DMS 273 (cell line): ENCODE measurements at regions not wholly inside any gene's neighbourhood (a gene's known extent, or its start where the extent isn't known, plus 50 kb on each side); places are given as distances from the start of the nearest gene placed in this dataset.
"Not testable (repeated sequence)": the region's sequence is repeated elsewhere in the genome, so short reads cannot be mapped to it uniquely, and the experiment has no call there.

ENCODE experiments used
- DNase-seq: peaks from one replicate; lab custom pipeline; 2025; ENCODE audit not compliant: unreplicated experiment; lab: John Stamatoyannopoulos, UW

DNA sequence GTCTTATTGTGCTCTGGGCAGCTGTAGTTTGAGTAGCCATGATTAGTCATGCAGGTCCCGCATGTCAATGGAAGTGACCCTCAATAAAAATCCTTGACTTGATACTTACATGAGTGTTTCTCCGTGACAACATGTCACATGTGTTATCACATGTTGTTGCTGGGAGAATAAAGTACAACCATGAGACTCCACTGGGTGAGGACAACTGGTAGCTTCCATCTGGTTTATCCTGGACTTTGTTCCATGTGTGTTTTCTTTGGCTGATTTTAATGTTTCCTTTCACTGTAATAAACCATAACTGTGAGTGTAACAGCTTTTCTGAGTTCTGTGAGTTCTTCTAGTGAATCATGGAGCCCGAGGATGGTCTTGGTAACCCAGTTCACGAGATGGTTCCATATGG is 63.1 kb upstream of the NDN start:
- DNase-seq, result no peak

DNA sequence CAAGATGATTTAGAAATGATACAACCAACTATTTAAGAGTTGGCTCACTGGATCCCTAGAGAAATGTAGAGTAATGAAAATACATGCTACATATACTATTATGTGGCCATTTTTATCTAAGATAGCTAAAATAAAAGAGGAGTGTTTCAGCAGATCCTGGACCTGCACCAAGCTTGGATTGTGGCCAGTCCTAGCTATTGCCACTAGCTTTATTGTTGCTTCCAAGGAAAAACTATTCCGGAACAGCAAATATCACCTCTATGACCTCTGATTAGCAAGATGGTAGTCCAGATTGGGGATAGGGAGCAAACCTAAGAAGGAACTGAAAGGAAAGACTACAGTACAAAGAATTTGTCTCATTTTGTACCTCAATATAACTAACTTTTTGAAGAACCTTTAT is 63.7 kb upstream of the NDN start:
- no peak for DNase-seq

DNA sequence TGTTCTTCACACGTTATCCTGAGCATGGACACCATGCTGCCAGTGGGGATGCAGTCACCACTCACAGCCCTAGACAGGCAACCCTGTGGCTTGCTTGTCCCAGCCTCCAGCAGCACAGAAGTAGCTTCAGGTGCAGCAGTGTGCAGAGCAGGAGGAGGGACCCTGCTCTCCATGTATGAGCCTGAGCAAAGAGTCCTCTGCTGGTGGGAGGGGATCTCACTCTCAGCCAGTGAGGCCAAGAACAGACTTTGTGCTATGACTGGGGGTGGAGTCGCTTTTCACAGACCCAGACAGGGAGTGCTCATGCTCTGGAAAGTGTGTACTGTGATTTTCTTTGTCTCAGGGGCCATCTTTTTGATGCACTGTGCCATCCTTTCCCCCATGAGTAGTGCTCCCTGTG is 66.1 kb upstream of the NDN start:
- no peak for DNase-seq

DNA sequence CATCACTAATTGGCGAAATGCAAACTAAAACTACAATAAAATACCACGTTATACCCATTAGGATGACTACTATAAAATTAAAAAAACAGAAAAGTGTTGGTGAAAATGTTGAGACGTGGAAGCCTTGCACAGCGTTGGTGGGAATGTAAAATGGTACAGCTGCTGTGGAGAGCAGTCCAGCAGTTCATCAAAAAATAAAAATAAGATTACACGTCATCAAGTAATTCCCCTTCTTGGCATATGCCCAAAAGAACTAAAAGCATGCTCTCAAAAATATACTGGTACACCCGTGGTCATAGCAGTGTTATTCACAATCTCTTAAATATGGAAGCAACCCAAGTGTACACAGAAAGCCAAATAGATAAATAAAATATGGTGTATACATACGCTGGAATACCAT is 71.8 kb upstream of the NDN start:
- DNase-seq, result no peak

GRCh38 chr15:23760024-23760423 is 72.9 kb upstream of the NDN start:
- DNase-seq, result no peak

- DNase-seq, result no peak
Measured at GRCh38 chr15:23761386-23761785, 74.3 kb upstream of the NDN start.

DNA sequence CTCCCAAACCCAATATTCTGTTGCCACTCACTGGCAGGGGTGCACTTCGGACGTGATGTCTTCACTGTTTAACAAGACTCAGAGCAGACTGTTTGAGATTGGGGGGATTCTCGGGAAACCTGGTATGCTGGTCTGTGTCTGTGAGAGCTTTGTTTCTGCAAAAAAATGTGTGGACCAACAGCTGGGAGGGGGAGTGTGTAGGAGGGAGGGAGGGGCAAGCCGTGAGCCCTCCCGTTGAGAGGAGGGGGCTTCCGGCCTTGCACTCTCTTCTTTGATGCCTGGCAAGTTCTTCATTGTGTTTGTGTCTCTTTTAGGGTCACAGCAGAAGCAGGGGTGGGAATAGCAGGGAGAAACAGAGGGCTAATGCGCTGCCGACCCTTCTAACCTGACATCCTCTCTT is 74.9 kb upstream of the NDN start:
- no peak for DNase-seq

DNA sequence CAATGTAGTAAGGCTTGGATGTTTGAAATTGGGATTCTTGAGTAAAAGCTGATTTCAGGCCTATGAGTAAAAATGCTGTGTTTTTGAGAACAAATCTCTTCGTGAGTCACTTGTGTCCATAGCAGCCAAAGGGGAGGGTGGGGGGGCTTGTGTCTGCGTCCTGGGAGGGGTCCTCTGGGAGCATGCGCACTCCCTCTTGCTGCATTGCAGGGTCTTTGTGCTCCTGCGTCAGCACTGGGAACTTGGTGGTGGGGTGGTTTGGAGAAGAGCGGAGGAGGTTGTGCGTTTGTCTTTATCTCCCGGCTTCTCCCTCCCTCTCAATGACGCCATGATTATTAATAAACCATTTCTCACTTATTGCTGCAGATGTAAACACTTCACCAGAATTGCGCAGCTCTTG is 75.9 kb upstream of the NDN start:
- no peak for DNase-seq

DNA sequence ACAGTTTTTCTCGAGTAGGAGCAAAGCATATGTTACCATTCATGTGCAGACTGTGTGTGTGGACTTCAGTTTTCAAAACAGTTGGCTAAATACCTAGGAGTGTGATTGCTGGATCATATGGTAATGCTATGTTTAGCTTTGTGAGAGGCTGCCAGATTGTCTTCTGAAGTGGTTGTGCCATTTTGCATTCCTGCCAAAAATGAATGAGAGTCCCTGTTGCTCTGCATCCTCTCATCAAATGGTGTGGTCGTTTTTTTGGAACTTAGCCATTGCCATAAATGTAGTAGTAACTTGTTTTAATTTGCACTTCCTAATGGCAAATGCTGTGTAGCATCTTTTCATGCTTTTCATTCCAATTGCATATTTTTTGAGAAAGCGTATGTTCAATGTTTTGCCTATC is 77.2 kb upstream of the NDN start:
- DNase-seq, result no peak

- DNase-seq, result no peak
Measured at GRCh38 chr15:23764716-23765115, 77.6 kb upstream of the NDN start.

DNA sequence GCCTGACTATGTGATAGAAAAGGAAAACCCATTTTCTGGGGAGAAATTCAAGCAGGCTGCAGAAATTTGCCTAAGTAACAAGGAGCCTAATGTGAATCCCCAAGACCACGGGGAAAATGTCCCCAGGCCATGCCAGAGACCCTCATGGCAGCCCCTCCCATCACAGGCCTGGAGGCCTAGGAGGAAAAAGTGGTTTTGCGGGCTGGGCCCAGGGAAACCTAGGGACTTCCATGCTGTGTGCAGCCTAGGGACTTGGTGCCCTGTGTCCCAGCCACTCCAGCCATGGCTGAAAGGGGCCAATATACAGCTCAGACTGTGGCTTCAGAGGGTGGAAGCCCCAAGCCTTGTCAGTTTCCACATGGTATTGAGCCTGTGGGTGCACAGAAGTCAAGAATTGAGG is 79.7 kb upstream of the NDN start:
- DNase-seq, result not testable (repeated sequence)

DNA sequence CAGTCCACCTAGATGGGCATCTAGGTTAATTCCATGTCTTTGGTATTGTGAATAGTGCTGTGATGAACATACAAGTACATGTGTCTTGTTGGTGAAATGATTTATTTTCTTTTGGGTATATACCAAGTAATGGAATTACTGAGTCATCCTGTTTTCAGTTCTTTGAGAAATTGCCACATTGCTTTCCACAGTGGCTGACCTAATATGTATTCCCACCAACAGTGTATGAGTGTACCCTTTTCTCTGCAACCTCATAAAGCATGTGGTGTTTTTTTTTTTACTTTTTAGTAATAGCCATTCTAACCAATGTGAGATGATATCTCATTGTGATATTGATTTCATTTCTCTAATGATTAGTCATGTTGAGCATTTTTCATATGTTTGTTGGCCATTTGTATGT is 86.0 kb upstream of the NDN start:
- no peak for DNase-seq

DNA sequence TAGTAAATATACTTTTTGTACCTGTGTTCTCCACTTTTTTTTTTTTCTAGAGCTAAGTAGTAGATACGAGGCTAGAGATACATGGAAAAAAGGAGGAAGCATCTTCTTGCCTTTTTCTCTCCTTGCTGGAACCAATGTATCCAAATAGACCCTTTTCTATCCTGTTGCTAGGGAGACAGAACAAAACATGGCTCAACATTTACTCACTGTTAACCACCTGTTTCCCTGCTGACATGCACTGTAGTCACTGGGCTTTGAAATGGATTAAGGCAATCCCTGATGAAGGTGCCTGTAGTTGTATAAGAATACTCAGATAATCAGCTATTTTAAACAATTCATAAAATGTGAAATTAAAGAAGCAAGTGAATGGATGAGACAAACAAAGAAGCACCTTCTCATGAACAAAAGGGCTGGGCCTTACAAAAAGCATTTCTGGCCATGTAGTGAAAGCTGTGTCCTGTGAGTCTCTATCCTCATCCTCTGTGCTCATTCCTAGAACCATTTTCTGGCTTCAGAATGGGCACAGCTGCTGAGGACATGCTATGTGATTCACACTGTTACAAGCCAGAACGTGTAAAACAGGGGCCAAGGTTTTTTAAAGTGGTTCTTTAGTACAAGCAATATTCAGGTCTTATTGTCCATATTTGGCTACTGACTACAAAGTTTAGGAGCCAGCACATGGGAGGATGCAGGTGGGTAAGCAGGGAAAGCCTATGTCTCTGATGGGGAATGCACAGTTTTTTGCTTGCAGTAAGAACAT is 100.4 kb upstream of the NDN start:
- DNase-seq, result no peak

- no peak for DNase-seq
Measured at GRCh38 chr15:23793191-23793680, 106.1 kb upstream of the NDN start.

GRCh38 chr15:23797747-23798446 is 110.8 kb upstream of the NDN start:
- DNase-seq, result no peak

DNA sequence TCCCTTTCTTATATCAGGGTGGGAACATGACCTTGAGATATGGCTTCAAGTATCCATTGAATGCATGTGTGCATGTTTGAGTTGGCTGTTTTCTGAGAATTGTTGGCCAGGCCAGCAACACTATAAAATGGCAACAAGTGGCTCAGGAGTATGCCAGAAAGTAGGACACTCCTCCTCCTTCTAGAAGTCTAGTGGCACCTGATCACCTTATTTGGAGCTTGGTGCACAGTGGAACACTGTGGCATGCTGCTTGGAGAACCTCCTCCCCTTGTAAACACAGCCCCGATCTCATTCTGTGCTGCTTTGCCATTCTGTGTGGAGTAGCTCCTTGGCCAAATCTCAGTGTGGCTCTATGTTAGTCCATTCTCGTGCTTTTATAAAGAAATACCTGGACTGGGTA is 114.8 kb upstream of the NDN start:
- DNase-seq, result no peak

DNA sequence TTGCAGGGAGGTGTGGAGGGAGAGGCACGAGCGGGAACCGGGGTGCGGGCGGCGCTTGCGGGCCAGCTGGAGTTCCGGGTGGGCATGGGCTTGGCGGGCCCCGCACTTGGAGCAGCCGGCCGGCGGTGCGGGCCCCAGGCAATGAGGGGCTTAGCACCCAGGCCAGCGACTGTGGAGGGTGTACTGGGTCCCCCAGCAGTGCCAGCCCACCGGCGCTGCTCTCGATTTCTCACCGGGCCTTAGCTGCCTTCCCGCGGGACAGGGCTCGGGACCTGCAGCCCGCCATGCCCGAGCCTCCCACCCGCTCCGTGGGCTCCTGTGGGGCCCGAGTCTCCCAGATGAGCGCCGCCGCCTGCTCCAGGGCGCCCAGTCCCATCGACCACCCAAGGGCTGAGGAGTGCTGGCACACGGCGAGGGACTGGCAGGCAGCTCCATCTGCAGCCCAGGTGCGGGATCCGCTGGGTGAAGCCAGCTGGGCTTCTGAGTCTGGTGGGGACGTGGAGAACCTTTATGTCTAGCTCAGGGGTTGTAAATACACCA is 115.9 kb upstream of the NDN start:
- DNase-seq, result not testable (repeated sequence)

DNA sequence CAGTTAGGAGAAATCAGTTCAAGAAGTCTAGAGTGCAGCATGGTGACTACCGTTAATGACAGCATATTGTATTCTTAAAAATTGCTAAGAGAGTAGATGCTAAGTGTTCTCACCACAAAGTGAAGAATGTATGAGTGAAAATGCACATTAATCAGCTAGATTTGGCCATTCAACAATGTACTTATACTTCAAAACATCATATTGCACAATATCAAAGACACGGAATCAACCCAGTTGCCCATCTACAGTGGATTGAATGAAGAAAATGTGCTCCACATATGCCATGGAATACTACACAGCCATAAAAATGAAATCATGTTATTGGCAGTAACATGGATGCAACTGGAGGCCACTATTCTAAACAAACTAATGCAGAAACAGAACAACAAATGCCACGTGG is 119.9 kb upstream of the NDN start:
- no peak for DNase-seq

DNA sequence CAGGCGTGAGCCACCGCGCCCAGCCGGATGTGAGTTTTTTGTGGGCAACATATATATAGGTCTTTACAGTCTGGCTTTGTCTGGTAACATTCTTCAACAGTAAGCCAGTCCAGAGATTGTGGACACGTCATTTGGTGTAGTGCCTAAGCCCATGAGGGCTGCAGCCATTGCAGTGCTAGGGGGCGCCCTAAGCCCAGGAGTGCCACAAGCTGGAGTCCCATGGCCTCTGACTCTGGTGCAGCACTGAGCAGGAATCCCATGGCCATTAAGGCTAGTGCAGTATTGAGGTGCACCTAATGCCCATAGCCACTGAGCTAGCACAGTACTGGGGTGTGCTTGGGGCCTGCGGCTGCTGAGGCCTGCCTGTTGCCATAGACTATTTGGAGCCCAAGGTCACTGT is 136.4 kb upstream of the NDN start:
- DNase-seq, result peak; percentile 27

DNA sequence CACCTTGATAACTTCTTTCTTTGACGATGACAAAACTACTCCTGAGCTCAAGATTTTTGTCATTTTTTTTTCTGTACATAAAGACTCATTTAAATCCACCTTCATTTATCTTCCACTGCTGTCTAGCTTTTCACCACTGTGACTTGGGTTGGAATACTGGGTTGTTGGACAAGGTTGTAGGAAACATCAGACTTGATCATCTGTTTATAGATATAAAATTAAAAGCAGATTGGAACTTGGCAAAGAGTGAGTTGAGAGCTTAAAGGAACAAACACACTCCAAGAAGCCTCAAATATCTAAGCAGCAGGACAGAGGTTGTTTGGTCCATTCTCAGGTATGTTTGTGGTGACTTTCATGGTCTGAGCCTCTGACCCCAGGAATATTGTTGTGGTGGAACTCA is 141.7 kb upstream of the NDN start:
- no peak for DNase-seq

DNA sequence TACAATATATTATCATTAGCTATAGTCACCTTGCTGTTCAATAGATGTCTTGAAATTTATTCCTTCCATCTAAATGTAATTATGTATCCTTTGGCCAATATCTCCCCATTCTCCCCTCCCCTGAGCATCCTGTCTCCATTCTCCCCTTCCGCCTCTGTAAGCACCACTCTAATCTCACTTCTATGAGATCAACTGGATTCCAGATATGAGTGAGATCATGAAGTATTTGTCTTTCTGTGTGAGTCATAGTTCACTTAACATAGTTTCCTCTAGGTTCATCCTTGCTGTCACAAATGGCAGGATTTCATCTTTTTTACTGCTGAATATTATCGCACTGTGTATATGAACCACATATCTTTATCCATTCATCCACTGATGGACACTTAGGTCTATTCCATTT is 148.8 kb upstream of the NDN start:
- DNase-seq, result no peak

- no peak for DNase-seq
Measured at GRCh38 chr15:23839893-23840474, 152.9 kb upstream of the NDN start.
